ENCODE measurements at regions not wholly inside any gene's neighbourhood (a gene's known extent, or its start where the extent isn't known, plus 50 kb on each side); places are given as distances from the start of the nearest gene placed in this dataset.

GRCh38 chr12:38053113-38053512 is 263.5 kb upstream of the ALG10B start:
- no peak overlapping the region for H3K9ac ChIP-seq (ENCODE audit: low read length)
- no peak overlapping the region for H3K4me2 ChIP-seq (ENCODE audit: low read length)
- no peak overlapping the region for H2AFZ ChIP-seq (ENCODE audit: low read depth, low read length, poor library complexity, severe bottlenecking)
- no peaks in the 10 kb centered on the region for H3K27me3 ChIP-seq (ENCODE audit: insufficient read depth, low read length)
- no peaks in the 10 kb centered on the region for H3K36me3 ChIP-seq (ENCODE audit: control insufficient read depth in 1 of 2, insufficient read depth in 2 of 2, low read length in 2 of 2)
- no peaks in the 10 kb centered on the region for H4K20me1 ChIP-seq (ENCODE audit: insufficient read depth)
- DNase-seq (ENCODE audit: low read depth, low spot score): no peak
- H3K27ac ChIP-seq (ENCODE audit: low read depth, low read length): no peak overlapping the region
- CTCF ChIA-PET: no interaction called here
- no peaks in the 10 kb centered on the region for H3K4me1 ChIP-seq (ENCODE audit: control insufficient read depth in 1 of 2, insufficient read depth in 2 of 2, low read length in 2 of 2)
- intact Hi-C loops (cut with micrococcal nuclease): no loop called here
- H3K9me2 ChIP-seq (ENCODE audit: insufficient read depth): no peaks in the 10 kb centered on the region
- H3K9me3 ChIP-seq (ENCODE audit: control insufficient read depth in 1 of 2, insufficient read depth in 1 of 2, low read depth in 1 of 2, low read length in 2 of 2): peaks cover 3 to 17% of the 10 kb centered on the region in 2 experiments; a peak in 2 of 4 replicates
- no peak for ATAC-seq
- no TSS peak for BruUV-seq (replicated peaks)
- RAD21 ChIA-PET (ENCODE audit: low non-redundant PET in 1 of 2, low total read pairs in 2 of 2, uncharacterized antibody in 2 of 2, unreplicated experiment in 2 of 2): no interaction called here
- no peaks in the 10 kb centered on the region for H3K79me2 ChIP-seq (ENCODE audit: insufficient read depth, low read length)
- TF ChIP-seq CTCF (IDR thresholded peaks at IDR 0.05 in 2 of 3, conservative IDR thresholded peaks at IDR 0.05 in 1 of 3; ENCODE audit: borderline replicate concordance in 1 of 3, insufficient read depth in 1 of 3, low read depth in 2 of 3, low read length in 2 of 3) (no peak), EGR1 (IDR thresholded peaks at IDR 0.05; ENCODE audit: low read depth) (no peak), MAX (IDR thresholded peaks at IDR 0.05) (no peak), CEBPB (IDR thresholded peaks at IDR 0.05; ENCODE audit: low read depth) (no peak), JUND (IDR thresholded peaks at IDR 0.05) (no peak), TCF7L2 (IDR thresholded peaks at IDR 0.05; ENCODE audit: borderline replicate concordance, extremely low read depth, insufficient read depth, insufficient read length) (no peak), SRF (IDR thresholded peaks at IDR 0.05; ENCODE audit: low read depth) (no peak), ZBTB33 (IDR thresholded peaks at IDR 0.05; ENCODE audit: extremely low read depth, insufficient replicate concordance, low read length) (no peak), CBX3 (IDR thresholded peaks at IDR 0.05; ENCODE audit: low read depth) (no peak), ZFX (IDR thresholded peaks at IDR 0.05) (no peak), RAD21 (IDR thresholded peaks at IDR 0.05; ENCODE audit: low read depth) (no peak), POLR2A (IDR thresholded peaks at IDR 0.05; ENCODE audit: borderline replicate concordance, extremely low read depth, insufficient read depth, insufficient read length) (no peak), SIN3A (IDR thresholded peaks at IDR 0.05; ENCODE audit: low read depth) (no peak), SP1 (IDR thresholded peaks at IDR 0.05; ENCODE audit: low read depth) (no peak), FOSL1 (IDR thresholded peaks at IDR 0.05; ENCODE audit: low read depth) (no peak), EZH2phosphoT487 (IDR thresholded peaks at IDR 0.05; ENCODE audit: borderline replicate concordance) (no peak)
- no peak overlapping the region for H3K4me3 ChIP-seq (replicated peaks in 1 of 2; ENCODE audit: low read depth in 1 of 2, low read length in 2 of 2)
- POLR2A ChIA-PET: no interaction called here
